Stromal cell of bone marrow (primary cell): ENCODE measurements at regions not wholly inside any gene's neighbourhood (a gene's known extent, or its start where the extent isn't known, plus 50 kb on each side); places are given as distances from the start of the nearest gene placed in this dataset.

ENCODE experiments used
- DNase-seq: peaks from one replicate; pipeline ENCODE4 v3.0.0-alpha.2; 2012; ENCODE audit warnings: low read depth

DNA sequence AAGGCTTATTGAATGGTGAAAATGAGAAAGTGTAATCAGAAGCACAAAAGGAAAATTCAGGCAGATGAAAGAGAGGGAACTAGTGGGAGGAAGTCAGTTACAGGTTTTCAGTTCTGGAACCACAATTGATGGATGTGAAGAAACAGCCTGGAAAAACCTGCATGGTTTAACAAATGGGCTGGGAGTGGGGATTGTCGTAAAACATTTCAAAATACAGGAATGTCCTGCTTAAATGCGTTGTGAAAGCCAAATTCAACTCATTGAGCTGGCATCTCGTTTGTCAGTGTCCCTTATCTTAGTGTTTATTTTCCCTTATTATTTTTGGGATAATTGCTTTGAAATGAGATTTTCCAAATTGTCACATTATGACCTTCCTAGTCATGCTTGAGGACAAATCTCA, 106.5 kb upstream of the RFC3 start:
- no peak for DNase-seq

DNA sequence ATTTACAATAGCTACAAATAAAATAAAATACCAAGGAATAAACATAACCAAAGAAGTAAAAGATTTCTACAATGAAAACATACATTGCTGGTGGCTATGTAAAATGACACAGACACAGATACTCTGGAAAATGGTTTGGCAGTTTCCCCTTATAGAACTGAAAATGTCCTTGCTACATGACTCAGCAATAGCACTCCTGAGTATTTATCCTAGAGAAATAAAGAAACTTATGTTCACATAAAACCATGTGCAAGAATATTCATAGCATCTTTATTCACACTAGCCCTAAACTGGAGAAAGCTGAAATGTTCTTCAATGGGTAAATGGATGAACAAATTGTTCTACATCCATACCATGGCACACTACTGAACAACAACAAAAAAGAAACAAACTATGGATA, 100.2 kb upstream of the RFC3 start:
- no peak for DNase-seq

DNA sequence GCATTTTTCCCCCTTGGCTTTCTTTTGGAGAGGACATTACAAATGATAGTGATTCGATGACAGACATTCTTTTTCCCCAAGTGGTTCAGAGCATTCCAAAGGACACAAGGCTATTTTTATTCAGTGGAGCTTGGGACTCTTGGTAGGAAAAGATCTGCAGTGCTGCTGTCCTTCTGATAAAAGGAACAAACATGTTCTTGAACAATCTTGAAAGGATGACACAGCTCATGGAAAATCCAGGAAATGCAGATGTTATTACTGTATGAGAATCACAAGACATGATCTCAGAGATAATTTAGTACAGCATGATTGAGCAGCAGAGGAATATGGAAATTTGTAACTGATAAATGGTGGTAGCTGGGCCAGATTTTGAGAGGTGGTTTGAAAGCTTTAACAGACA, 96.2 kb upstream of the RFC3 start:
- DNase-seq, result peak; percentile 37

DNA sequence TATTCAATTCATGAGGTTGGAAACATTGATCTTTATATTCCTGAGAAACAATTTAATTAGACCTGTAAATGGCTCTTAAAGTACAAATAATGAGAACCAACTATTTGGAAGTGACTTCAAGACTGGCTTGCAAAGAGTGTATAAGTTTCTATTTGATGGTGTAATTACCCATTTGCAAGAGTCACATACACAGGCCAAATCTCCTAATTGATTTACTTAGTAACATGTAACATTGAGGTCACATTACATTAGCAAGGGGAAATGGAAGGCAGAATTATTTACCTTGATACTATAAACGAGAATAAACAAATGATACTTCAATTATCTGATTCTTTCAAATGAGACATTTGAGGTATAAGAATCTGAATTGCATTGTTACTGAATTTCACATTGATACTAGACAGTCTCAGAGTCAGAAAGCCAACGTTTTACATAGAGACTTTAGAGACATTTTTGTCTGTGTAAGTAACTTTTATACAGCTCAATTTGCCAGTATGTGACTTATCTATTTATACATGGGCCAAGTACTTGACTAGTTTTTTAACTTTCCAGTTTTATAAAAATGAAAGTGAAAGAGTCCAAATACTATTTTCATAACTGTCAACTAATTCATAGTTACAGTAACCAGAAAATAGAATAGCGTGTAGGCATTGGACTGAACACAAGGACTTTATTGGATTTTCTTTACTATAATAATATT, 95.6 kb upstream of the RFC3 start:
- peak; percentile 27 for DNase-seq

DNA sequence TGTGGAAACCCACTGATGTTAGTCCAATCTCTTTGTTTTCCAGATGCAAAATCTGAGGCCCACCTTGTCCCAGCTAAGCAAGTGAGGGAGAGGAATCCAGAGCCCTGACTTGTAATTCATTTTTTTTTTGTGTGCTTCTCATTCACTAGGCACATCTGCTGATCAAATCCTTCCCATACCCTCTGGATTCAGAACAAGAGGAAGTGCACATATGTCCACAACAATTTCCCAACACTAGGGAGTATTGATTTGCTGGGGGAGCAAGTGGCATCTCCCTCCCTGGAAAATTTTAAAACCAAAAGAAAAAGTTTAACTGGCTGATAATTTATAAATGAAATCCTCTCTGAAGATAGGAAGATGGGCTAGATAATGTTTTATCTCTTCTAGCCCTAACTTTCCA, 94.6 kb upstream of the RFC3 start:
- DNase-seq, result no peak

DNA sequence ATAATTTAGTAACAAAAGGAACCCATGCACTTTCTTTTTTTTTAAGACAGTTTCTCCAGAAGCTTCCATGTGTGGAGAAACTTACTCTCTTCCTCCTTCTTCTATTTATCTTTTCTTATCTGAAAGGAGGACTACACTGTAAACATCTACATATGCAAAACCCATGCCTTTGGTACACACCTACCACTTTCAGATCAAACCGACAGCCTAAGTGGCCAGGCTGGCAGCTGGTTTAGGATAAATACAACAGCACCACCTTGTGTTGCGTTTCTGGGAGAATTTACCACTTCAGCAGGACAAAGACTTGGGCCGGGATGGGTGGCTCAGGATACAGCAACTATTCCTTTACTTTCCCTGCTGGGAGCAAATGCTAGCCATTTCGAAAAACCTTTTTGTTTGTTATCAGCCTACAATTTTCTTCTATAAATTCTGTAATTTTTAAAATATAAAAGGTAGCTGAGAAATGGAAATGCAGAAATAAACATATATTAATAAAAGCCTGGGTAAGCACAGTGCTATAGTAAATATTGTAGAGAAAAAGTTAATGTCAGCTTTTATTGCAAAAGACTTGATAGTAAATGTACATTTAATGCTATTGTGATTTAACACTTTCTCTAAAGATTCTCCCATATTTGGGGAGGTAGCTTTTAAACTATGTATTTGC, 94.0 kb upstream of the RFC3 start:
- DNase-seq, result peak; percentile 78

DNA sequence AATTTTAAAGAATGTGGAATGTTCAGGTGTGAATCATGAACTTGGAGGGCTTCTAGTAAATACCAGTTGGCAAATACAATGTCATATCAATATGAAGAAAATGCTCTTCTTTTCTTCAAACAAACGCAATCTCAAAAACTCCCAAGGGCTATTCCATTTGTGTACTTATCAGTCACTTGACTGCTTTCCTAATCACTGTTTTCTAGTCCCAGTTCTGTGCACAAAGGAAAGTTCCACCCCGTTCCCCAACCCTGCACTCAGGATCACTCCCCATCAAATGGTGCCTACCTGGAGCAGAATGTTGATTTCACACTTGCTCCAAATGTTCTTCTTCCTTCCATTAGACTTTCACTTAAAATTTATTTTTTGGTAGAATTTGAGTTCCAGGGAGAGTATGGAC, 92.6 kb upstream of the RFC3 start:
- no peak for DNase-seq

DNA sequence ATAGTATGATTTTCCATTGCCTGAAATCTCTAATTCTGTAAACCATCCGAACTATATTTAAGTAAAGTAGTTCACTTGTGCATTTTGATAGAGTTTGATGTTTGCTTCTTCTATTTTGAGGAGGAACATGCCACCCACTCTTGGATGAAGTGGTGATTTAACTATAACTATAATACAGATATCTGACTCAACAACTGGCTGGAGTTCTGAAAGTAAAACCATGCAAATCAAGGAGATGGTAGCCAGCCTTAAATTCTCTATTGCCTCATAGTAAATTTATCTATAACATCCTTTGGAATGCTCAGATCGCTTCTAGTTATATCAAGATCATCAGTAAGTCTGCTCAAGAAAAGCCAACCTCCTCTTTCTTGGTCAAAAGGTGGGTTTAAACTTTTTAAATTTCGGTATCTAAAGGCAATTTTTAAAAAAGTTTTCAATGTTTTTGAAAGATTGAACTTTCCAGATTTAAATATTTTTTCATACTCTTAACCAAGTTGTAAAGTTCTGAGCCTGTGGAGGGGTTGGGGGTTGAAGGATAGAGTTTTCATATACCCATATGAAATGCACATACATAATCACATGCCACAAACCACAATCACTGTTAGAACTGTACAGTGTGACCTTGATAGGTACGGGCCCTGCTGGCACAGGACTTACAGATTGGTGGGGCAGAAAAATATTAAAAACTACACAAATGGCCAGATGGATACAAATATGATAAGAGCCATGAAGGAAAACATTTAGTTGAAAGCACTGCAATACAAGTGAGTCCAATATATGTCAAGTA, 90.5 kb upstream of the RFC3 start:
- DNase-seq, result no peak

DNA sequence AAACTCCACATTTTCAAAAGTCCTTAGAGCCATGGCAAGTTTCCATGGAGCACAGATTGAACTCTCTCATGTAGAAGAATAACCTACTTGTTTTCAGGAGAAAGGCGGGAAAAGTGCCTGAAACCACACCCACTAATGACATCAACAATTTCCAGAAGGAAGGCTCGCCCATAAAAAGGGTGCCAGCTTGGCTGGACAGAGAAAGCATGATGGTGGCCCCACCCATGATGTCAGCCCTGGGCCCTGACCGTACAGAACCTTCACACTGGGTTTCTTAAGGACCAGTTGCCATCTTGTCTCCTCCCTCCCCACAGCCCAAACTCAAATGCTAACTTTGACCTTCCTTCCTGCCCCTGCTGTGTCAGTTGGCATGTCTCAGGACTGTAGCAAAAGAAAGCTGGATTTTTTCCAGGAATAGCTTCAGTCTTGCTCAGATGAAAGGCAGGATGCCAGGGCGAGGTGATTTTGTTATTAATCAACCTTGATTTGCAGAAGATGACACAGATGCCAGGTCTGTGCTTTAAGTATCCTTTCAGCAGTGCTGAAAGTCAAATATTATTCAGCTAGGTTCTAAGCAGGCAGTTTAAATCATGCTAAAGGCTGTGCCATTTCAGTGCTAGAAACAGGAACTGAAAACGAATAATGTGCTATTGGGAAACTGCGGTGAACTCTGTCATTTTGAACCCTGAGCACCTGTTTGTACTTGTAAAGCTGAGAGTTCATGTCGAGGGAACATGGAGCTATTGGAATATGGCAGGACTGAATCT, 89.5 kb upstream of the RFC3 start:
- no peak for DNase-seq

DNA sequence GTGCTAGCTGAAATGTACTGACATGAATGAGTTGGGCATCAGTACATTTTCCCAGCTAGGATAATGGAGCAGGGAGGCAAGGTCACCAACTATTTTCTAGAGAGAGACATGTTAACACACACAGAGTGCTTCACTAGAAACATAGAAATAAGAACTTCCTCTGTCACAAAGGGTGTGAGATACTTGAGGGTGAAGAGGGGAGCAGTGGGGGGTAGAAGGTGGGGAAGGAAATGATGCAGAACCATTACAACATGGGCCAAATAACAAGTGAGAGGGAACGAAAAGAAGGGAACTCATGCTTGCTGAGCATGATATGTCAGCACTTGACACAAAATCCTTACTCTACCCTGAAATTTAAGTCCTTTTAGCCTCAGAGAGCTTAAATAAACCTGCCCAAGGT, 87.8 kb upstream of the RFC3 start:
- DNase-seq, result no peak

DNA sequence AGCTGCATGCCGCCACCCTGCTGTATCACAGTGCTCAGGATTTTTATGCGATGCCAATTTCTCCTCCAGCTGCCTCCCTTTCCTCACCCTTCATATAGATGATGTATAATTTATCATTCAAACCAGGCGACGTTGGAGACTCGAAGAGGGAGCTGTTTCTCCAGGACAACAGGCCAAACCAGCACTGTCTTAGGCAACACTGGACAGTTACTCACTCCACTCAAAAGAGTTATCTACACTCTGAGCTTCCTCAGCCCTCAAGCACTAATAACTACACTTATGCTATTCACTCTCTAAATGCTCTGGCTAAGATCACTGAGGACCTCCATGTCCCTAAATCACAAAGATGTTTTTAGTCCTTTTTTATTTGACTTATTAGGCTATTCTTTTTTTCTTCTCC, 87.3 kb upstream of the RFC3 start:
- no peak for DNase-seq

DNA sequence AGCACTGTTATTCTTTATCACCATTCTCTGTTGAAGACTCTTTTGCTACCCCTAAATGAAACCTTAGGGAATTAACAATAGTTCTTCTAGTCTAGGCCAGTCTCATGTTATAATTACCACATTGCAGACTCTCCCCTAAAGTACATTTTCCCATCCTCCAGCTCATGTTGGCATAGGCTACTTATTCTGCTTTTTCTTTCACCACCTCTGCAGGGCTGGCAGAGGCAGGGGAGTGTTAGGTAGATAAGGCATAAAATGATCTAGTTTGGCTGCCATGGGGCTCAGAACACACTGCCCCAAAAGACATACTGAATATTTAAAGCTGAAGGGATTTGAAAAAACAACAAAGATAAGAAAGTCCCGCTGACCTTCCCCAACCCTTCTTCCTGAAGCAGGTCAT, 82.7 kb upstream of the RFC3 start:
- no peak for DNase-seq

DNA sequence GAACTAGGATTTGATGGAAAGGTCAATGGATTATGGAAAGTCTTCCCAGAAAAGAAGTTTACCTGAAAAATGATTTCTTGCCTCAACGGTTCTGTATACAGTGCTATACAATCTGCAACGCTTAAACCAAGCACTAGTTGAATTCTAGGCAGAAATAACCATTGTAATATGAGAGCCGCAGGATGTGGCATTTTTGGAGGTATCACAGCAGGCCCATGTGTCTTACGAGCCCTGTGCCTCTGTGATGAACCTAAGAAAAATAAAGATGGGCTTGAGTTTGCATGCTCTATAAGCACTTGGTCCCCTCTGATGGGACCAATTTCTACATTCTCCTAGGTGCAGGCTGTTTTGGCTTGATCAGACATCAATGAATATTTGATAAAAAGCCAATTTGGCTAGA, 78.7 kb upstream of the RFC3 start:
- DNase-seq, result no peak

DNA sequence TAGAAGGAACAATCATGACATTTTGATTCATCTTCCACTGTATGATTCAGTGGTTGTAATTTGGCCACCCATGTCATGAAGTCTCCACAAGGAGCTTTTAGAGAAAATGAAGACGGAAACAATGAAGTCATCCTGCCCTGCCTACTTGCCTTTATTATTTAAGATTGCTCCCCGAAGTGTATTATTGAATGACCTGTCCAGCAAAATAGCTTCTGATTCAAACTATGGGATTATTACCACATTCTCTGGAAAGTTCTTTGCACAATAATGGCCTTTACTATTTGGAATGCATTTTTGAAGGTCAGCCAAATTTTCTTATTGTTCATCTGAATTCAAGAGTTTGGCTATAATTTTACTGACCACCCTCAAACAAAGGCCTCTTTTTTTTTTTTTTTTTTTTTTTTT, 77.8 kb upstream of the RFC3 start:
- DNase-seq, result peak; percentile 94

DNA sequence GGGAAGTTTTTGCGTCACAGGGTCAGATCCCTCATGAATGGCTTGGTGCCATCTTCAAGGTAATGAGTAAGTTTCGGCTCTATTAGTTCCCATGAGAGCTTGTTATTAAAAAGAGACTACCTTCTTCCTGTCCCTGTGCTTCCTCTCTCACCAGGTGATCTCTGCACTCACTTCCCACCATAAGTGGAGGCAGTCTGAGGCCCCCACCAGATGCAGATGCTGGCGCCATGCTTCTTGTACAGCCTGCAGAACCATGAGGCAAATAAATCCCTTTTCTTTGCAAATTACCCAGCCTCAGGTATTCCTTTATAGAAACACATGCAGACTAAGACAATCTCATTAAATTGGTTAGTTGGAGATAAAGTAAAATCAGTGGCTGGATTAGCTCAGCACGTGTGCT, 75.6 kb upstream of the RFC3 start:
- DNase-seq, result no peak

DNA sequence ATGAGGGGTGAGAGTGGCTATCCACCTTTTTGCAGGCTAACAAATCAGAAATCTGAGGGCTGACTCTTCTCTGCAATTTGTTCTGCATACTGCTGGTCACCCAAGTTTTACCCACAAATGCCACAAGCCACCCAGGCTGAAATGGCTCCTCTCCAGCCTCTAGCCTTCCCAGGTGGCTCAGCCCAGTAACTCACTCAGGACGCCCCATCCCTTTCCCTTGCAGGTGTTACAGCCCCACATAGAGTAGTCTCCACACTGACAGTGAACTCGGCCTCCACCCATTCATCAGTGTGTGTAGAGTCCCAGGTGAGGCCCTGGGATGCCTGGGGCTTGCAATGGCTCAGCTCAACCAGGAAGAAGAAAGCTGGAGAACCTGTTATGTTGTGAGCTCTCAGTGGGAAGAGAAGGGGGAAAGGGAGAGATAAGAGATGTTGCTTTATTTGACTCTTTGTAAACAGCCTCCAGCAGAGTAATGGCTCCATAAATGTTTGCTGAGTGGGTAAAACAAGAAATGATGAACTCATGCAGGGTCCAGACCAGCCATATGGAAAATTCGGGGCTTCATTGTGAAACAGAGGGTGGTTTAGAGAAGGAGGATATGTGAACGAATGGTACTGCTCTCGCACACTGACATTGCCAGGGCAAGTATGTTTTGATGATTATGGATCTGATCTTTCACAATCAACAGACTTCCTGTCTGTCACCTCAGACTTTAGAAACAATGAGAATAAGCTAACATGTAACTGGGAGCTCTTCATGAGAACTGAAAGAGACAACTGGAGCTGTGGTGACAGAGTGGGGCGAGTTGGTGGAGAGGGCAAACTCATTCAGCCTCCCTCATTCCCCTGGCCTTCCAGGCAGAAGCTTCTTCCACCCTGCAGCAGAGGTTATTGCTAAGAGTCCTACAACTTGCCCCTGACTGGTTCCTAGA, 74.2 kb upstream of the RFC3 start:
- no peak for DNase-seq

DNA sequence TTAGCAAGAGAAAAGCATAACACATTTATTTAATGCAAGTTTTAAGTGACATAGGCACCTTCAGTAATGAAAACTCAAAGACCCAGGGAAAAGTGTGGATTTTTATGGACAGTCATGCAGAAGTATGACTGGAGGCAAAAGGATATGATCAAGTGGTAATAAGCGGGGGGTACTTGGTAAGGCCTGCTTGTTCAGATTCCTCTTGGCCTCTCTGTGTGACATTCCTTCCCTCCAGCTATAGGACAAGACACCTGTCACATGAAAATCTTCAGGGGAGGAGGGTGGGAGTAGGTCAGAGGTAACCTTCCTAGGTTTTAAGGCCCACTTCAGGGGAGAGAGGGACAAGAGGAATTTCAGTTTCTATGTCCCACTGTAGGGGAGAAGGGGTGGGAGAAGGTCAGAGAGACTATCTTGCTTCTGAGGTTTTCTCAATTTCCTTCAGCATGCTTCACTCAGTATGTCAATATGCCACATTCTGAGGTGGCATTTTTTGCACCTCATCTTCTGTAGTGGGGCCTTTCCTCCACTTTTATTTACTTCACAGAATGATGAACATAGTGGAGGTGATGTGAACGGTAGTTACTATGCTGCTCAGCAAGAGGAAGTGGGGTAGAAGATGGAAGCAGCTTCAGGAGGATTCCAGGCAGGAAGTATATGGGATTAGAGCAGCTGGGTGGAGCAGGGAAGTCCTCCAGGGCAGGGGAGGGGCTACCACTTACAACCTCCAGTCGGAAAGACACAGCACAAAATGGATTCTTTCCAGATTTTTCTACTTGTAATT, 73.2 kb upstream of the RFC3 start:
- no peak for DNase-seq

DNA sequence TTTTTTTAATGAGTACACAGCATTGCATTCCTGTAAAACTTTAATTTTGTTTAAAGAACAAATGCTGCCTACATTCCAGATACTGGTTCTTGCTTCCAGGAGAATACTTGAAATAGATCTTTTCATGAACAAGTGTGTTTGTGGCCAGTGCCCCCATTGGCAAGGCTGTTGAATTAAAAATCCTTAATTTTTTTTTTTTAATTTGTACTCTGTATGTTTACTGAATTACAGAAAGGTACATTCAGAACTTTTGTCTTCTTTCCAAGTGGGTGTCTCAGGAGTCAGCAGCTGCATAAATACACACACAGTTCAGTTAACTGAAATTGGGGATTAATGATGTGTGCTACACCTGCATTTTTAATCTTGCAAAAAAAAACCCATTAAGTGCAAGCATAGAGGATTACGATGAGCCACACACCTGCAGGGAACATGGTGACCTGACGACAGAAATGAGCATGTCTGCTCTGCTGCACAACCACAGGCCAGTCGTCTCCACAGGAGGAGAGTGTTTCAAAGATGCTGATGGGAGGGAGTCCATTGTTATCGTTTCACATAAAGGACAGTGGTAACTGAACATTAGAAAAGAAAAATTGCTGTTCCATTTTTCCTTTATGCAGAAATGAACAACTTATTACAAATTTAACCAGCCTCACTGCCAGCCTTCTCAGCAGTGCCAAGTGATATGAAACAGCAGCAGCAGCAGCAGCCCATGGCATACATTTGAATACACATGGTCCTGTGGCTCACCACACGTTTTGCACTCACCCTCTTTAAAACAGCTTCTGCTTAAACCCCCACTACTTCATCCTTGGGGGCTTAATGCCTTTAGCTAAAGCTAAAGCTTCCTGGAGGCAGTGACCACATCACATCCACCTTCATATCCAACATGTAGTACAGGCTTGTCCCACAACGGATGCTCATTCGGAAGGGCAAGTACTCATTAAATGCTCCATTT, 72.3 kb upstream of the RFC3 start:
- no peak for DNase-seq

DNA sequence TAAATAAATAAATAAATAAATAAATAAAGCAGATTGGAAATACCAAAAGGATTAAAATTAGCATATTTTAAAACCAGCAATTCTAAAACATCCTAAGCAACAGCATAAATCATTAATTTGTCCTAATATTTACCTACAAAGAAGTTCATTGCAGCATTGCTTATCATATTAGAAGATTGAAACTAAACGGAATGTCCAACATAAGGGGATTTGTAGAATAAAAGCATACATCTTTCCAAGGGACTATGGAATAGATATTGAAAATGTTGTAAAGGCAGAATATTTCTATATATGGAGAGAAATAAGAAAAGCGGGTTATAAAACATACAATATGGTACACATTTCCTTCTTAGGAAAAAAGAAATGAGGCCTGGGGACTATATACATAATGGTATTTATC, 71.1 kb upstream of the RFC3 start:
- DNase-seq, result no peak

DNA sequence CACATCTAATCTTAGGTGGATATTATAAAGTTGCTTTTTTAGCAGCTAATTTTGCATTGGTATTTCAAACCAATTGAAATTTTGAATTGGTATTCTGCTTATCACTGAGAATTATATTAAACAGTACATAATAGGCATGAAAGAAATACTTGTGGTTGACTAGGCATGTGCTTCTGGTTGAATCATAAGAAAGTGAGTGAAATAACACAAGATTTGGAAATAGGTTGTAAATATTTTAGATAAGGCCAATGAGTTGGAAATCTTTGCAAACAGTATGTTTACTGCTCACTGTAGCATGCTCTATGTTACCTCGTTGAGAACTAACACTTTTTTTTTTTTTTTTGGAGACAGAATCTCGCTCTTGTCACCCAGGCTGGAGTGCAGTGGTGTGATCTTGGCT, 66.8 kb upstream of the RFC3 start:
- peak; percentile 12 for DNase-seq
